ENCODE measurements at regions not wholly inside any gene's neighbourhood (a gene's known extent, or its start where the extent isn't known, plus 50 kb on each side); places are given as distances from the start of the nearest gene placed in this dataset.

GRCh38 chr2:53077413-53077812, 690.2 kb upstream of the CHAC2 start:
- TF ChIP-seq CTCF (conservative IDR thresholded peaks at IDR 0.05) = no peak
- Histone ChIP-seq H3K9ac (ENCODE audit: extremely low read depth, low read length, poor library complexity, severe bottlenecking) (no peak overlapping the region), H3K4me1 (ENCODE audit: control insufficient read depth, insufficient read depth, low read length) (no peaks in the 10 kb centered on the region), H3K36me3 (ENCODE audit: control insufficient read depth, insufficient read depth, low read length) (no peaks in the 10 kb centered on the region), H3K4me3 (ENCODE audit: low read length) (no peak overlapping the region), H3K27me3 (ENCODE audit: control insufficient read depth, insufficient read depth, low read length, poor library complexity, severe bottlenecking) (no peaks in the 10 kb centered on the region), H3K9me3 (ENCODE audit: control insufficient read depth, low read length) (peaks cover 8% of the 10 kb centered on the region), H3K27ac (ENCODE audit: low read depth, low read length) (no peak overlapping the region)
- Mint-ChIP-seq H3K9me3 (peaks cover 10% of the 10 kb centered on the region), H3K4me1 (no peaks in the 10 kb centered on the region), H3K27ac (no peak overlapping the region), H3K36me3 (ENCODE audit: low read depth) (no peaks in the 10 kb centered on the region), H3K27me3 (ENCODE audit: insufficient read depth) (no peaks in the 10 kb centered on the region), H3K4me3 (no peak overlapping the region)
- no peak for DNase-seq

GRCh38 chr2:53075760-53076159, 691.8 kb upstream of the CHAC2 start:
- no peaks in the 10 kb centered on the region for H3K9me3 Mint-ChIP-seq

GRCh38 chr2:53067533-53067932, 700.1 kb upstream of the CHAC2 start:
- no peak for DNase-seq
- Mint-ChIP-seq H3K9me3 (peaks cover 12% of the 10 kb centered on the region), H3K4me1 (peaks cover 18% of the 10 kb centered on the region), H3K36me3 (ENCODE audit: low read depth) (peaks cover 2% of the 10 kb centered on the region), H3K27me3 (ENCODE audit: insufficient read depth) (no peaks in the 10 kb centered on the region), H3K27ac (no peak overlapping the region), H3K4me3 (no peak overlapping the region)
- H3K27me3 ChIP-seq (ENCODE audit: control insufficient read depth, insufficient read depth, low read length, poor library complexity, severe bottlenecking) = no peaks in the 10 kb centered on the region
- 77 to 78% methylated on average over 2 of the region's 2 CpGs for WGBS, 2 experiments (ENCODE audit: insufficient coverage in 1 of 2, insufficient read length in 1 of 2)
- H3K4me1 ChIP-seq (ENCODE audit: control insufficient read depth, insufficient read depth, low read length) = no peaks in the 10 kb centered on the region
- TF ChIP-seq CTCF (conservative IDR thresholded peaks at IDR 0.05) = no peak
- H3K9ac ChIP-seq (ENCODE audit: extremely low read depth, low read length, poor library complexity, severe bottlenecking) = no peak overlapping the region
- no peak overlapping the region for H3K4me3 ChIP-seq (ENCODE audit: low read length)
- H3K9me3 ChIP-seq (ENCODE audit: control insufficient read depth, low read length) = no peaks in the 10 kb centered on the region
- H3K36me3 ChIP-seq (ENCODE audit: control insufficient read depth, insufficient read depth, low read length) = no peaks in the 10 kb centered on the region
- H3K27ac ChIP-seq (ENCODE audit: low read depth, low read length) = no peak overlapping the region

More at GRCh38 chr2:53075760-53076159, 691.8 kb upstream of the CHAC2 start:
- Histone ChIP-seq H3K4me3 (ENCODE audit: low read length) (no peak overlapping the region), H3K27me3 (ENCODE audit: control insufficient read depth, insufficient read depth, low read length, poor library complexity, severe bottlenecking) (no peaks in the 10 kb centered on the region), H3K27ac (ENCODE audit: low read depth, low read length) (no peak overlapping the region), H3K9me3 (ENCODE audit: control insufficient read depth, low read length) (no peaks in the 10 kb centered on the region), H3K9ac (ENCODE audit: extremely low read depth, low read length, poor library complexity, severe bottlenecking) (no peak overlapping the region), H3K4me1 (ENCODE audit: control insufficient read depth, insufficient read depth, low read length) (no peaks in the 10 kb centered on the region), H3K36me3 (ENCODE audit: control insufficient read depth, insufficient read depth, low read length) (no peaks in the 10 kb centered on the region)
- H3K4me3 Mint-ChIP-seq = no peak overlapping the region
- 97 to 100% methylated on average over 1 of the region's 1 CpG for WGBS, 2 experiments (ENCODE audit: insufficient coverage in 1 of 2, insufficient read length in 1 of 2)
- H3K4me1 Mint-ChIP-seq = peaks cover 2% of the 10 kb centered on the region
- no peak for DNase-seq
- no peaks in the 10 kb centered on the region for H3K36me3 Mint-ChIP-seq (ENCODE audit: low read depth)
- no peak overlapping the region for H3K27ac Mint-ChIP-seq
- TF ChIP-seq CTCF (conservative IDR thresholded peaks at IDR 0.05) = no peak
- no peaks in the 10 kb centered on the region for H3K27me3 Mint-ChIP-seq (ENCODE audit: insufficient read depth)
